Gastroesophageal sphincter (tissue), 4 donors: ENCODE measurements at regions not wholly inside any gene's neighbourhood (a gene's known extent, or its start where the extent isn't known, plus 50 kb on each side); places are given as distances from the start of the nearest gene placed in this dataset.

Experiments used
- ATAC-seq: fragments of 150-250 bp; one replicate; pipeline ENCODE4 v1.9.1; 2016; ENCODE audit warnings: mild to moderate bottlenecking, moderate library complexity
- H3K27ac ChIP-seq, 4 donors: fragments of 200-600 bp; sonication (generic) in 3 of 4; 1 replicate in 3 of 4; 2 replicates in 1 of 4; pipeline ENCODE4 v1.5.1; 2016 to 2019
- H3K27me3 ChIP-seq: fragments of 200-600 bp; sonication (generic); one replicate; pipeline ENCODE4 v1.5.1; 2019
- H3K36me3 ChIP-seq, 2 donors: fragments of 200-600 bp; sonication (generic); one replicate each; pipeline ENCODE4 v1.5.1; 2019; ENCODE audit warnings: control low read depth in 1 of 2
- H3K4me1 ChIP-seq, 3 donors: fragments of 200-600 bp; sonication (generic); 1 replicate in 2 of 3; 2 replicates in 1 of 3; pipeline ENCODE4 v1.5.1; 2016 to 2019; ENCODE audit warnings: control low read depth in 2 of 3
- H3K4me3 ChIP-seq, 2 donors: fragments of 200-600 bp; sonication (generic); one replicate each; pipeline ENCODE4 v1.5.1; 2019; ENCODE audit warnings: mild to moderate bottlenecking in 1 of 2, moderate library complexity in 1 of 2
- H3K9me3 ChIP-seq, 3 donors: fragments of 200-600 bp; sonication (generic); one replicate each; pipeline ENCODE4 v1.5.1; 2017 to 2019; ENCODE audit warnings: control low read depth in 2 of 3
- EP300 ChIP-seq: sonication (generic); formaldehyde crosslinking; IDR thresholded peaks from one replicate; pipeline ENCODE4 v1.6.1; 2017; ENCODE audit warnings: antibody characterized with exemption, mild to moderate bottlenecking
- POLR2A ChIP-seq, 2 donors: fragments of 450-650 bp; IDR thresholded peaks; one replicate each; pipeline ENCODE4 v1.6.1; 2017; ENCODE audit warnings: antibody characterized with exemption in 2 of 2, mild to moderate bottlenecking in 2 of 2, moderate library complexity in 1 of 2
- POLR2AphosphoS5 ChIP-seq: sonication (generic); formaldehyde crosslinking; IDR thresholded peaks from one replicate; pipeline ENCODE4 v1.6.1; 2017; ENCODE audit warnings: antibody characterized with exemption
- WGBS, 2 donors: methylation state at CpG; one replicate each; pipeline ENCODE4 v1.1.5; 2018; ENCODE audit warnings: low coverage in 1 of 2; 5-methylcytosine and 5-hydroxymethylcytosine counted together
- TF ChIP-seq, protein P1 (sequence below), 4 experiments: fragments of 200-600 bp in 2 of 4; fragments of 450-650 bp in 2 of 4; sonication (generic) in 1 of 4; IDR thresholded peaks; one replicate each; pipeline ENCODE4 v1.5.1; 2017 to 2019; ENCODE audit warnings: antibody characterized with exemption in 4 of 4, mild to moderate bottlenecking in 2 of 4, moderate library complexity in 2 of 4

DNA sequence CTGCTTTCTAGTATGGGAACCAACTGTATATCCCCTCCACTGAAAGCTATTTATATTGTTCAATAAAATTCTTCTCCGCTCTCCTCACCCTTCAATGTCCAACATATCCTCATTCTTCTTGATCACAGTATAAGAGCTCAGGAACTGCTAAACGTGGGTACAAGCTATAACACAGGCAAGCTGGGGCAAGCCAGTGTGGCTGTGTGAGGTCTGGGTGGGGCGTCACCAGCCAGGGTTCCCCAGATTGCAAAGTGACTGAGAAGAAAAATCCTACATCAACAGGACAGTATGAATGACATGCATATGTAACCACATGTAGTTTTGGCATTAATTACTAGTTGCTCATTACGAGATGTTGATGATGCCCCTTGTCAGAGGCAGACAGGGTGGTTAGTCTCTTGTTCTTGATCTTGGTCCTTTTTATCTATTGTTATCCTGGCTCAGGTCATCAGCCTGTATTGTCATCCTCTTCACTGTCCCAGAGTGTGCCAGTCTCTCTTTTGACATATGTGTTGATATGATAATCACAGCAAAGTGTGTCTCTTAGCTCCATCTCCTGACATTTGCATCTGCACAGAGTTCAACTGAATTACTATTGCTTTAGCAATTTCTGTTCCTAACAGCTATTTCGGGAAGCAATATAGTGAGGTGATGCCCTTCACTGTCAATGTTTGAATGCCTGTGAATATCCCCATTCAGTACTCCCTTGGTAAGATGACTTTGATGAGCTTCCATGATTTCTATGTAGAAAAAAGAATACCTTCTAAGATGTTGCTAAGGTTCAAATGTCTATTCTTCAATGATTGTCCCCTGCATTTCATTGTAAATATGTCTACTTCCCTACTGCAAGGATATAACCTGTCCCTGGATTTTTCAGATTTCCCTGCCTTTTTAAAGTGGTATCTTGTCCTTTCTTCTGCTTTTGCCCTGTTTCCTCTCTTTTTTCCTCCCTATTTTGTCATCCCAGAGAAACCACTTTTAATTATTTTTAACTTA lies 140.3 kb downstream of the MAT2B start:
- no peak overlapping the region for H3K27ac ChIP-seq
- no peaks in the 10 kb centered on the region for H3K9me3 ChIP-seq
- no peaks in the 10 kb centered on the region for H3K4me1 ChIP-seq
- 57 to 74% methylated on average over 5 of the region's 5 CpGs for WGBS, 2 donors
- no peaks in the 10 kb centered on the region for H3K27me3 ChIP-seq
- no peak for TF ChIP-seq POLR2A (IDR thresholded peaks at IDR 0.05)
- TF ChIP-seq EP300: no peak
- TF ChIP-seq, protein P1, sequence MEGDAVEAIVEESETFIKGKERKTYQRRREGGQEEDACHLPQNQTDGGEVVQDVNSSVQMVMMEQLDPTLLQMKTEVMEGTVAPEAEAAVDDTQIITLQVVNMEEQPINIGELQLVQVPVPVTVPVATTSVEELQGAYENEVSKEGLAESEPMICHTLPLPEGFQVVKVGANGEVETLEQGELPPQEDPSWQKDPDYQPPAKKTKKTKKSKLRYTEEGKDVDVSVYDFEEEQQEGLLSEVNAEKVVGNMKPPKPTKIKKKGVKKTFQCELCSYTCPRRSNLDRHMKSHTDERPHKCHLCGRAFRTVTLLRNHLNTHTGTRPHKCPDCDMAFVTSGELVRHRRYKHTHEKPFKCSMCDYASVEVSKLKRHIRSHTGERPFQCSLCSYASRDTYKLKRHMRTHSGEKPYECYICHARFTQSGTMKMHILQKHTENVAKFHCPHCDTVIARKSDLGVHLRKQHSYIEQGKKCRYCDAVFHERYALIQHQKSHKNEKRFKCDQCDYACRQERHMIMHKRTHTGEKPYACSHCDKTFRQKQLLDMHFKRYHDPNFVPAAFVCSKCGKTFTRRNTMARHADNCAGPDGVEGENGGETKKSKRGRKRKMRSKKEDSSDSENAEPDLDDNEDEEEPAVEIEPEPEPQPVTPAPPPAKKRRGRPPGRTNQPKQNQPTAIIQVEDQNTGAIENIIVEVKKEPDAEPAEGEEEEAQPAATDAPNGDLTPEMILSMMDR (IDR thresholded peaks at IDR 0.05): no peak
- H3K36me3 ChIP-seq: no peaks in the 10 kb centered on the region
- no peak overlapping the region for H3K4me3 ChIP-seq
- ATAC-seq: no peak

DNA sequence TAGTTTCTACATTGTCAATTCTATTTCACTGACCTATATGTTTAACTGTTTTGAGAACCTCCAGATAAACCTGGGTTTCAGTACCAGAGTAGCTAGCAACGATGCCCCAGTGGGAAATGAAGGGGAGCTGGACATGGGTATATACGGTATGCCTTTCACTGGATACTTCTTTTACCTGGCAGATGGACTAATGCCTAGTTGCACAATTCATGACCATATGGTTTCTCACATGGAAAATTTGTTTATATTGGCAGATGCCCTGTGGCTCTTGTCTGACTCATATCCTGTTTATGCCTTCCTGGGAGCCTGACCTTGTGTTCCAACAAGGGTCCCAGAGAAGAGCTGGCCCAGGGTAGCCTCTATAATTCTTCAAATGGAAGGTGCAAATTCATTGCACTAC lies 144.1 kb downstream of the MAT2B start:
- H3K36me3 ChIP-seq: no peaks in the 10 kb centered on the region
- no peak overlapping the region for H3K27ac ChIP-seq
- no peaks in the 10 kb centered on the region for H3K27me3 ChIP-seq
- H3K4me1 ChIP-seq: no peaks in the 10 kb centered on the region
- no peak for ATAC-seq
- TF ChIP-seq, protein P1 (IDR thresholded peaks at IDR 0.05): no peak
- no peak for TF ChIP-seq EP300
- no peak for TF ChIP-seq POLR2A (IDR thresholded peaks at IDR 0.05)
- TF ChIP-seq POLR2AphosphoS5: no peak
- H3K9me3 ChIP-seq: peaks cover 0 to 9% (median 0%) of the 10 kb centered on the region in 3 donors
- no peak overlapping the region for H3K4me3 ChIP-seq
- WGBS, 2 donors: 67 to 75% methylated on average over 1 to 2 of the region's 2 CpGs

DNA sequence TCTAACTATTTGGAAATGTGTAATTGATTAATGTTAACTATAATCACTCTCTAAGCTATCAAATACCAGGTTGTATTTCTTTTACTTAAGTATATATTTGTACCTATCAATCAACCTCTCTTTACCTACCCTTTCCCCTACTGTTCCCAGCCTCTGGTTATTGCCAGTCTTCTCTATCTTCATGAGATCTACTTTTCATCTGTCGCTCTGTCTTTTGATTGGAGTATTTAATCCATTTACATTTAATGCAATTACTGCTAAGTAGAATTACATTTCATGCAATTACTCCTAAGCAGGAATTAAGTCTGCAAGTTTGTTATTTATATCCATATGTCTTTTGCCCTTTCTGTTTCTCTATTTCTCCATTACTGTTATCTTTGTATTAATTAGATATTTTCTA lies 148.1 kb downstream of the MAT2B start:
- TF ChIP-seq POLR2A (IDR thresholded peaks at IDR 0.05) (no peak), EP300 (no peak), POLR2AphosphoS5 (no peak)
- TF ChIP-seq, protein P1 (IDR thresholded peaks at IDR 0.05): no peak
- Histone ChIP-seq H3K9me3 (peaks cover 0 to 9% (median 0%) of the 10 kb centered on the region in 3 donors), H3K4me1 (no peaks in the 10 kb centered on the region), H3K27ac (no peak overlapping the region), H3K27me3 (no peaks in the 10 kb centered on the region), H3K4me3 (no peak overlapping the region), H3K36me3 (no peaks in the 10 kb centered on the region)
- 90 to 100% methylated on average over 1 of the region's 1 CpG for WGBS, 2 donors
- no peak for ATAC-seq

DNA sequence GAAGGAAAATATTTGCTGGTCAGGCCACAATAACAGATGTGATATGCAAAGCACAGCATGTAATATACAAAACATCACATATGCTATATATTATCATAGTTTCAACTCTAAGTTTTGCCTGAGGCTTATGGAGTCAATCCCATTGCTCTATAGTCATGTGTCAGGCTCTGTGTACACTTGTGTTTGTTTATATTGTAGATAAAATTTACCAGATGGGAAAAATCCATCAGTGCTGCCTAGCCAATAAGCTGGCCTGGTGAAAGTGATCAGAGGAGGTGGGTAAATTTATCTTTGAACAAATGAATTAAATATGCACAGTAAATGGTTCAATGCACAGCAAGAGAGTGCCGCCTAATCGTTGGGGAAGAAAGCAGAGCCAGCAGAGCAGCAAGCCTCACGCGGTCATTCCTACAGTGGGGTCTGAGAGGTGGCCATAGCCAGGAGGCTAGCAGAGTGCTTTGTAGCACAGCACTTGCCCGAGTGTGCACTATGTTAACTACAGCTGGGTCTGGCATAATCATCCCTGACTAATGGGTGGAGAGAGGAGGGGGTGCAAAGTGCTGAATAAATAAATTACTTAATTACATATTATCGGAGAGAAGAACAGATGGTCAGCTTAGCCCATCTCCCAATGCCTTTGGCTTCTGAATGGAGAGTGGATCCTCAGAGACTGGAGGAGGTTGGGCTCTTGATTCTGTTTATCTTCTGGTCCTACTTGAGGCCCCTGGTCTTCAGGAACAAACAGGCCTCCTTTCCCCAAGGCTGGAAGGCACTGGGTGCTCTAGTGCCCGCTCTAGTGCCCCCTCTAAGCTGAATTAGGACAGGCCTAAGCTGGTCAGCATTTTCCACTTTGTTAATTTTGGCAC lies 153.5 kb downstream of the MAT2B start:
- 31 to 63% methylated on average over 6 to 7 of the region's 7 CpGs for WGBS, 2 donors
- H3K27me3 ChIP-seq: no peaks in the 10 kb centered on the region
- H3K9me3 ChIP-seq: peaks cover 0 to 5% (median 0%) of the 10 kb centered on the region in 3 donors
- H3K4me1 ChIP-seq: no peaks in the 10 kb centered on the region
- H3K36me3 ChIP-seq: no peaks in the 10 kb centered on the region
- no peak overlapping the region for H3K4me3 ChIP-seq
- no peak for TF ChIP-seq EP300
- TF ChIP-seq POLR2AphosphoS5: no peak
- no peak overlapping the region for H3K27ac ChIP-seq
- ATAC-seq: no peak

DNA sequence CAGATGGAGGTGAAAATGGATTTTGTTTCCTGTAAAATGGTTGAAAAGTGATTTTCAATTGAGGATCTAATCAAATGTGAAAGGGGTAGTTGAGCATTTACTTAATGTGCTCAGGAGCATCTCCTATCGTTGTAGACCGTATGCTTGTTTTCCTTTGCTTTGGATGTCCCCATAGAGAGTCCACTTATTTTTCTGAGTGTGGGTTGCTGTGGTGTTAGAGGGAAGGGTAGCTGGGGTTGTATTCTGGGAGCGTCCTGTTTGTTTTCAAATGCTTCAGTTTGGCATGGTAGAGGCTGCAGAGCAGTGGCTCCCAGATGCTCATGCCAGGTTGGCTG lies 154.1 kb downstream of the MAT2B start:
- H3K4me3 ChIP-seq: no peak overlapping the region
- no peaks in the 10 kb centered on the region for H3K36me3 ChIP-seq
- no peak for ATAC-seq
- no peak for TF ChIP-seq POLR2A (IDR thresholded peaks at IDR 0.05)
- TF ChIP-seq EP300: no peak
- TF ChIP-seq, protein P1 (IDR thresholded peaks at IDR 0.05): no peak
- no peak for TF ChIP-seq POLR2AphosphoS5
- H3K4me1 ChIP-seq: no peaks in the 10 kb centered on the region
- H3K27ac ChIP-seq: no peak overlapping the region
- no peaks in the 10 kb centered on the region for H3K9me3 ChIP-seq
- WGBS, 2 donors: 50 to 52% methylated on average over 3 of the region's 3 CpGs
- no peaks in the 10 kb centered on the region for H3K27me3 ChIP-seq
